ENCODE measurements at regions not wholly inside any gene's neighbourhood (a gene's known extent, or its start where the extent isn't known, plus 50 kb on each side); places are given as distances from the start of the nearest gene placed in this dataset.

GRCh38 chr2:138445227-138445626, 56.3 kb upstream of the SPOPL start:
- H3K4me3 ChIP-seq (ENCODE audit: low read length in 2 of 2): no peak overlapping the region
- no peak overlapping the region for H3K18ac ChIP-seq (ENCODE audit: low read length)
- H3K27me3 ChIP-seq (ENCODE audit: control insufficient read depth in 3 of 3, insufficient read depth in 3 of 3, low read depth in 1 of 3, low read length in 3 of 3): no peaks in the 10 kb centered on the region
- no peak overlapping the region for H3K14ac ChIP-seq (ENCODE audit: low read length)
- H2BK12ac ChIP-seq (ENCODE audit: low read length): no peak overlapping the region
- H2AK5ac ChIP-seq (ENCODE audit: low read depth, low read length): no peak overlapping the region
- H3K27ac ChIP-seq (replicated peaks; ENCODE audit: low read length): no peak overlapping the region
- no peak overlapping the region for H3K9ac ChIP-seq (ENCODE audit: low read depth, low read length, poor library complexity)
- H2BK120ac ChIP-seq (ENCODE audit: low read depth, low read length): no peak overlapping the region
- H3K36me3 ChIP-seq (replicated peaks in 1 of 2; ENCODE audit: control insufficient read depth in 2 of 2, insufficient read depth in 2 of 2, low read length in 2 of 2): no peaks in the 10 kb centered on the region
- no peak overlapping the region for H3K4ac ChIP-seq (ENCODE audit: low read length)
- no peaks in the 10 kb centered on the region for H3K79me1 ChIP-seq (ENCODE audit: low read depth, low read length)
- H2BK5ac ChIP-seq (ENCODE audit: low read length): no peak overlapping the region
- H3K9me3 ChIP-seq (replicated peaks in 1 of 2; ENCODE audit: control insufficient read depth in 2 of 2, insufficient read depth in 1 of 2, low read depth in 1 of 2, low read length in 2 of 2): no peaks in the 10 kb centered on the region
- no peak overlapping the region for H2AFZ ChIP-seq (ENCODE audit: low read length)
- no peak overlapping the region for H3K23ac ChIP-seq (ENCODE audit: low read depth, low read length, poor library complexity)
- H3K4me1 ChIP-seq (ENCODE audit: control insufficient read depth in 2 of 2, insufficient read depth in 1 of 2, low read depth in 1 of 2, low read length in 2 of 2): peaks cover 0 to 5% of the 10 kb centered on the region in 2 donors
- H4K8ac ChIP-seq (ENCODE audit: low read depth, low read length): no peak overlapping the region
- H4K91ac ChIP-seq (ENCODE audit: low read depth, low read length, poor library complexity): no peak overlapping the region
- no peak overlapping the region for H2BK15ac ChIP-seq (ENCODE audit: low read length)
- no CpG with 5 or more reads among the region's 1 CpG for WGBS, 2 donors (ENCODE audit: extremely low coverage in 2 of 2, insufficient read length in 2 of 2, insufficient replicate concordance in 1 of 2)
- H3K4me2 ChIP-seq (ENCODE audit: insufficient read depth, low read length, poor library complexity, severe bottlenecking): no peak overlapping the region
- no peak for DNase-seq (ENCODE audit: low spot score)

- Histone ChIP-seq H3K9ac (ENCODE audit: low read depth, low read length, poor library complexity) (no peak overlapping the region), H3K14ac (ENCODE audit: low read length) (no peak overlapping the region), H2BK5ac (ENCODE audit: low read length) (no peak overlapping the region), H2AFZ (ENCODE audit: low read length) (no peak overlapping the region), H3K36me3 (replicated peaks in 1 of 2; ENCODE audit: control insufficient read depth in 2 of 2, insufficient read depth in 2 of 2, low read length in 2 of 2) (no peaks in the 10 kb centered on the region), H3K4ac (ENCODE audit: low read length) (no peak overlapping the region), H4K8ac (ENCODE audit: low read depth, low read length) (no peak overlapping the region), H3K23ac (ENCODE audit: low read depth, low read length, poor library complexity) (no peak overlapping the region), H3K4me3 (ENCODE audit: low read length in 2 of 2) (no peak overlapping the region), H3K4me1 (ENCODE audit: control insufficient read depth in 2 of 2, insufficient read depth in 1 of 2, low read depth in 1 of 2, low read length in 2 of 2) (peaks cover 0 to 5% of the 10 kb centered on the region in 2 donors), H2BK120ac (ENCODE audit: low read depth, low read length) (no peak overlapping the region), H3K79me1 (ENCODE audit: low read depth, low read length) (no peaks in the 10 kb centered on the region), H4K91ac (ENCODE audit: low read depth, low read length, poor library complexity) (no peak overlapping the region), H3K9me3 (replicated peaks in 1 of 2; ENCODE audit: control insufficient read depth in 2 of 2, insufficient read depth in 1 of 2, low read depth in 1 of 2, low read length in 2 of 2) (no peaks in the 10 kb centered on the region), H3K4me2 (ENCODE audit: insufficient read depth, low read length, poor library complexity, severe bottlenecking) (no peak overlapping the region), H3K18ac (ENCODE audit: low read length) (no peak overlapping the region), H2BK12ac (ENCODE audit: low read length) (no peak overlapping the region), H2BK15ac (ENCODE audit: low read length) (no peak overlapping the region), H3K27ac (replicated peaks; ENCODE audit: low read length) (no peak overlapping the region), H2AK5ac (ENCODE audit: low read depth, low read length) (no peak overlapping the region), H3K27me3 (ENCODE audit: control insufficient read depth in 3 of 3, insufficient read depth in 3 of 3, low read depth in 1 of 3, low read length in 3 of 3) (no peaks in the 10 kb centered on the region)
- no peak for DNase-seq (ENCODE audit: low spot score)
- WGBS, 2 donors (ENCODE audit: extremely low coverage in 2 of 2, insufficient read length in 2 of 2, insufficient replicate concordance in 1 of 2): no CpG with 5 or more reads among the region's 5 CpGs
Measured at GRCh38 chr2:138446043-138446442, 55.5 kb upstream of the SPOPL start.

GRCh38 chr2:138447889-138448570, 53.5 kb upstream of the SPOPL start:
- peaks cover 0 to 5% of the 10 kb centered on the region in 2 donors for H3K4me1 ChIP-seq (ENCODE audit: control insufficient read depth in 2 of 2, insufficient read depth in 1 of 2, low read depth in 1 of 2, low read length in 2 of 2)
- H3K4me2 ChIP-seq (ENCODE audit: insufficient read depth, low read length, poor library complexity, severe bottlenecking): no peak overlapping the region
- no peak overlapping the region for H3K4me3 ChIP-seq (ENCODE audit: low read length in 2 of 2)
- H3K18ac ChIP-seq (ENCODE audit: low read length): no peak overlapping the region
- H2AFZ ChIP-seq (ENCODE audit: low read length): no peak overlapping the region
- no peaks in the 10 kb centered on the region for H3K27me3 ChIP-seq (ENCODE audit: control insufficient read depth in 3 of 3, insufficient read depth in 3 of 3, low read depth in 1 of 3, low read length in 3 of 3)
- H2AK5ac ChIP-seq (ENCODE audit: low read depth, low read length): no peak overlapping the region
- H2BK15ac ChIP-seq (ENCODE audit: low read length): no peak overlapping the region
- WGBS, 2 donors (ENCODE audit: extremely low coverage in 2 of 2, insufficient read length in 2 of 2, insufficient replicate concordance in 1 of 2): no CpG with 5 or more reads among the region's 2 CpGs
- H4K8ac ChIP-seq (ENCODE audit: low read depth, low read length): no peak overlapping the region
- no peak overlapping the region for H3K27ac ChIP-seq (replicated peaks; ENCODE audit: low read length)
- H3K9me3 ChIP-seq (replicated peaks in 1 of 2; ENCODE audit: control insufficient read depth in 2 of 2, insufficient read depth in 1 of 2, low read depth in 1 of 2, low read length in 2 of 2): no peaks in the 10 kb centered on the region
- H2BK12ac ChIP-seq (ENCODE audit: low read length): no peak overlapping the region
- no peak overlapping the region for H2BK5ac ChIP-seq (ENCODE audit: low read length)
- DNase-seq (ENCODE audit: low spot score): no peak
- no peak overlapping the region for H3K23ac ChIP-seq (ENCODE audit: low read depth, low read length, poor library complexity)
- H3K4ac ChIP-seq (ENCODE audit: low read length): no peak overlapping the region
- no peak overlapping the region for H2BK120ac ChIP-seq (ENCODE audit: low read depth, low read length)
- H3K79me1 ChIP-seq (ENCODE audit: low read depth, low read length): no peaks in the 10 kb centered on the region
- no peak overlapping the region for H4K91ac ChIP-seq (ENCODE audit: low read depth, low read length, poor library complexity)
- H3K36me3 ChIP-seq (replicated peaks in 1 of 2; ENCODE audit: control insufficient read depth in 2 of 2, insufficient read depth in 2 of 2, low read length in 2 of 2): no peaks in the 10 kb centered on the region
- no peak overlapping the region for H3K14ac ChIP-seq (ENCODE audit: low read length)
- H3K9ac ChIP-seq (ENCODE audit: low read depth, low read length, poor library complexity): no peak overlapping the region

Measured in neuronal stem cell (in vitro differentiated cells).